Stimulated activated CD4-positive, alpha-beta T cell treated with anti-CD3 and anti-CD28 coated beads, Interleukin-2, amount 100 ng/mL, for 48 hours (primary cell): ENCODE measurements at regions not wholly inside any gene's neighbourhood (a gene's known extent, or its start where the extent isn't known, plus 50 kb on each side); places are given as distances from the start of the nearest gene placed in this dataset.
"Not testable (repeated sequence)": the region's sequence is repeated elsewhere in the genome, so short reads cannot be mapped to it uniquely, and the experiment has no call there.

ENCODE experiments used
- DNase-seq, 2 donors: peaks; one replicate each; pipeline ENCODE4 v3.0.0-alpha.2; 2020

GRCh38 chr21:10410354-10410929 lies 110.9 kb upstream of the TPTE start:
- DNase-seq = not testable (repeated sequence)

DNA sequence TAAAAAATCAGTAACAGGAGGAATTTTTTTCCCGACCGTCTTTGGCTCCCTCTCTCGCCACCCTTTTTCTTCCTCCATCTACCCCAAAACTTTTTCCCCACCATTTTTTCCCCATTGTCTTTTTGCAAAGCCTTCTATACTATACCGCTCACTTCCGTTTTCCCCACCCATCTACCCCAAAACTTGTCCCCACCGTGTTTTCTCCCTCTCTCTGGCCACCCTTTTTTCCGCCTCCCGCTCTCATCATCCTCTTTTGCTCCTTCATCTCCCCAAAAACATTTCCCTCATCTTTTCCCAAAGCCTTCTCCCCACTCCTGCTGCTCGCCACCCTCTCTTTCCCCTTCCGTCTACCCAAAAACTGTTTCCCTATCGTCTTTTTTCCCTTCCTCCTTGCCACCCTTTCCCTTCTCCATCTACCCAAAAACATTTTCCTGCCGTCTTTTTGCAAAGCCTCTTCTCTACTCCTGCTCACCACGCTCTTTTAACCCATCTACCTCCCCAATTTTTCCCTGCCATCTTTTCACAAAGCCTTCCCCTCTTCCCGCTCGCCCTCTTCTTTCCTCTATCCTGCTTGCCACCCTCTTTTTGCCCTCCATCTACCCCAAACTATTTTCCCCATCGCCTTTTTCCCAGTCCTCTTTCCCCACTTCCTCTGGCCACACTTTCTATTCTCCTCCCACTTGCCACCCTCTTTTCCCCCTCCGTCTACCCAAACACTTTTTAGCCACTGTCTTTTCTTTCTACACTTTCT lies 109.4 kb upstream of the TPTE start:
- not testable (repeated sequence) for DNase-seq

GRCh38 chr21:10412928-10413246 lies 108.5 kb upstream of the TPTE start:
- DNase-seq = not testable (repeated sequence)

DNA sequence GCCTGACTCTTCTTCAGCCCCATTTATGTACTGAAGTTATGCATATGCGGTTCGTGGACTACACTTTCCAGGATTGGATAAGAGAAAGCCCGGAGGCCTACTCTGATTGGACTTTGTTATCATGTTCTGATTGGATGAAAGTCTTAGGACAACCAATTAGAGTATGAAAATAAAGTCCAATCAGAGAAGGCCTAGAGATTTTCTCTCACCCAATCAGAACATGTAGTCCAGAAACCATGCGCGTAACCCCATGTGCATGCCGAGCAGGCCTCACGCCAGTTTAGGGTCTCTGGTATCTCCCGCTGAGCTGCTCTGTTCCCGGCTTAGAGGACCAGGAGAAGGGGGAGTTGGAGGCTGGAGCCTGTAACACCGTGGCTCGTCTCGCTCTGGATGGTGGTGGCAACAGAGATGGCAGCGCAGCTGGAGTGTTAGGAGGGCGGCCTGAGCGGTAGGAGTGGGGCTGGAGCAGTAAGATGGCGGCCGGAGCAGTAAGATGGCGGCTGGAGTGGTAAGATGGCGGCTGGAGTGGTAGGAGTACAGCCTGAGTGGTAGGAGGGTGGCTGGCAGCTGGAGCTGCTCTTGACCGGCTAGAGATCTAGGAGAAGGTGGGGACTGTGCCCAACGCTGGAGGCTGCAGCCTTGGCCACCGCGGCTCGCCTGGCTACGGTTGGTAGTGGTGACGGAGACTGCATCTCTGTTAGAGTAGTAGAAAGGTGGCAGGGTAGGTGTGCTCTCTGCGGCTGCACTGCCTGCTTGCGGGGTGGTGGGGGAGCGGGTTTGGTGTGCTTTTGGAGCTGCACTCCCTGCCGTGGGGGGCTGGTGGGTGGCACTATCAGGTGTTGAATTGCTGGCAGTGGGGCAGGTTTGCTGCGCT lies 107.9 kb upstream of the TPTE start:
- not testable (repeated sequence) for DNase-seq

- DNase-seq = not testable (repeated sequence)
These were observed 107.1 kb upstream of the TPTE start for GRCh38 chr21:10414121-10414924.

GRCh38 chr21:10414925-10415254 lies 106.5 kb upstream of the TPTE start:
- DNase-seq = not testable (repeated sequence)

DNA sequence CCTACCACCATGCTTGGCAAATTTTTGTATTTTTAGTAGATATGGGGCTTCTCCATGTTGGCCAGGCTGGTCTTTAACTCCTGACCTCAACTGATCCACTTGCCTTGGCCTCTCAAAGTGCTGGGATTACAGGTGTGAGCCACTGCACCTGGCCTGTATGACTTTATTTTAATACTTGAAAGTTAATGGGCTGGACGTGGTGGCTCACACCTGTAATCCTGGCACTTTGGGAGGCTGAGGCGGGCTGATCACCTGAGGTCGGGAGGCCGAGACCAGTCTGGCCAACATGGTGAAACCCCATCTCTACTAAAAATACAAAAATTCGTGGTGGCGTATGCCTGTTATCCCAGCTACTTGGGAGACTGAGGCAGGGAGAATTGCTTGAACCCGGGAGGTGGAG lies 105.9 kb upstream of the TPTE start:
- not testable (repeated sequence) for DNase-seq

- DNase-seq = not testable (repeated sequence)
These were observed 105.5 kb upstream of the TPTE start for GRCh38 chr21:10415859-10416258.

DNA sequence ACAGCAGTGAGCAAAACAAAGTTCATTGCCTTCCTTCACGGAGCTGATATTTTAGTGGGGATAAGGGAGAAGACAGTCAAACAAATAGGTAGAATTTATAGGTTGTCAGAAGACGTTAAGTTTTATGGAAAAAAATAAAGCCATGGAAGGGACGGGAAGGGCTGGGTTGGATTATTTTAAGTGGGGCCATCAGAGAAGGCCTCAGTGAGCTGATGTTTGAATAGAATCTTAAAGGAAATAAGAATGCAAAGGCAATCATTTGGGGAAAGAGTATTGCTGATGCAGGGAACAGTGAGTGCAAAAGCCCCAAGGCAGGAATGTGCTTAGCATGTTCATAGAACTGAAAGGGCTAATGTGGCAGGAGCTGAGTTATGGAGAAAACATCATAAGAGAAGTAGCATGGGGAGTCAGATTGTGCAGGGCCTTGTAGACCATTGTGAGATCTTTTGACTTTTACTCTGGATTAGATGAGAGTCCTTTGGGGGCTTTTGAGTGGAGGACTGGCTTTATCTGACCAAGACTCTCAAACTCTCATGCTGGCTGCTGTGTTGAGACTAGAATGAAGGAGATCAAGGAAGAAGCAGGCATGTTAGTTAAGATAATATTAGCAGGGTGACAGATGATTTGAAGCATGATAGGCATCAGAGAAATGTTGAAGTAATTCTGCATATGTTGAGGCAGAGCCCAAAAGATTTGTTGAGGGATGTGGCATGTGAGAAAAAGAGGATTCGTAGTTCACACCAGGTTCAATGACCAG lies 104.5 kb upstream of the TPTE start:
- not testable (repeated sequence) for DNase-seq

- not testable (repeated sequence) for DNase-seq
These were observed 103.8 kb upstream of the TPTE start for GRCh38 chr21:10417551-10418002.

- DNase-seq = not testable (repeated sequence)
These were observed 102.9 kb upstream of the TPTE start for GRCh38 chr21:10418250-10419048.

DNA sequence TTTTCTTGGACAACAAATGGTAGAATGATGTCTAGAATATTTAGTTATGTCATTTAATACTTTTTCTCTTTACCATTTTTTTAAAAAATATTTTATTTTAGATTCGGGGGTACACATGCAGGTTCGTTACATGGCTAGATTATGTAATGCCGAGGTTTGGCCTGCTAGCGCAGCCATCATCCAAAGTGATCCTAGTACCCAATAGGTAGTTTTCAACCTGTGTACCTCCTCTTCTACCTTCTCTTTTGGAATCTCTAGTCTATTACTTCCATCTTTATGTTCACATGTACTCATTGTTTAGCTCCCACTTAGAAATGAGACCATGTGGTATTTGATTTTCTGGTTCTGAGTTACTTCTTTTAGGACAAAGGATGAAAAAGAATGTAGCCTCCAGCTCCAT lies 100.2 kb upstream of the TPTE start:
- not testable (repeated sequence) for DNase-seq

DNA sequence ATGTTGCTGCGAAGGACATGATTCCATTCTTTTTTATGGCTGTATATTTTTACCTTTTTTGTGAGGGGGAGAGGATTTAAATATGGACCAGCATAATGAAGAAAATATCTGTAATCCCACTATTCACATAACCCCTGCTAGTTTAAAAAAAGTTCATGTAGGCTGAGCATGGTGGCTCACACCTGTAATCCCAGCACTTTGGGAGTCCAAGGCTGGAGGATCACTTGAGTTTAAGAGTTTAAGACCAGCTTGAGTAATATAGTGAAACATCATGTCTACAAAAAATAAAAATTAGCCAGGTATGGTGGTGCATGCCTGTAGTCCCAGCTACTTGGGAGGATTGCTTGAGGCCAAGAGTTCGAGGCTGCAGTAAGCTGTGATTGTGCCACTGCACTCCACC lies 99.8 kb upstream of the TPTE start:
- DNase-seq = not testable (repeated sequence)

DNA sequence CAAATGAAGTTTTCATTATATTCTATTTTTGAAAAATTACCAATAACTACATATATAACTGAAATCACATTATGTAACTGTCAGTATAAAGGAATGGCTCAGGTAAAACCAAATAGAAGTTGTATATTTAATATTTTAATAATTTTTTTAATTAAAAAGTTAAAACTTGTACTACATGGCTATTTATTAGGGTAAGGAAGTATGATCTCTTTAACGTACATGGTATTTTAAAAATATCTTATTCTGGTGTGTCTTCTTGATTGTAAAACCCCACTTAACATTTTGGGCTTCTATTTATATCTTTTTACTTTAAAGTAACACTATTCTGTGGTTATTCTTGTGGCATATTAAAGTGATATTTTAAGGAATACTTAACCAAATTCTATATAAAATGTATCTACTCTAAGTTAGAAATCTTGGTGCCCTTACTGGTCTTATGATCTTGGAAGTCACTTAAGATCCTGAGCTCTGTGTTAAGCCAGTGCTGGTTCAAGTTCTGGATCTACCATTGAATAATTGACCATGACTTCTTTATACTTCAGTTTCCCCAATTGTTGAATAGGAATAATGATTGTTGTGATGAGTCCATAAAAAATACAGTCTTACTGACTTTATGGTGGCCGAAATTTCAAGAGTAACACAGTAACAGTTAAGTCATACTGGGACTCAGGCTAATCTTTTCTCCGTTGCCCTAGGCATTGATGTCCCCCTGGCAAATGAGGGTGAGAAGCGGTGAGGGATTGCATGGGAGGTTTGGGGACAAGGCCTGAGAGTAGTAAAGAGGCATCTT lies 97.1 kb upstream of the TPTE start:
- DNase-seq = not testable (repeated sequence)

DNA sequence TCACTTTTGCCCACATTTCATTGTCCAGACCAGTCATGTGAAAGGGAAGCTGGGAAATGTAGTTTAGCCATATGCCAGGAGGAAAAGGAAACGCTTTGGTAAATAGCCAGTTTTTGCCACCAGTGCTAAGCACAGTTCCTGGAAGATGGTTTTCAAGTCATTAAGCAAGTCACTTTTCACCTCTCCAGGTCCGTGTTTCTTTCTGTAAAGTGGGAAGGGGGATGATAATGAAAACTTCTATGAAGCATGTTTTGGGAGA lies 96.6 kb upstream of the TPTE start:
- not testable (repeated sequence) for DNase-seq

GRCh38 chr21:10425856-10426255 lies 95.5 kb upstream of the TPTE start:
- DNase-seq = no peak

- not testable (repeated sequence) for DNase-seq
These were observed 94.6 kb upstream of the TPTE start for GRCh38 chr21:10426812-10427211.

DNA sequence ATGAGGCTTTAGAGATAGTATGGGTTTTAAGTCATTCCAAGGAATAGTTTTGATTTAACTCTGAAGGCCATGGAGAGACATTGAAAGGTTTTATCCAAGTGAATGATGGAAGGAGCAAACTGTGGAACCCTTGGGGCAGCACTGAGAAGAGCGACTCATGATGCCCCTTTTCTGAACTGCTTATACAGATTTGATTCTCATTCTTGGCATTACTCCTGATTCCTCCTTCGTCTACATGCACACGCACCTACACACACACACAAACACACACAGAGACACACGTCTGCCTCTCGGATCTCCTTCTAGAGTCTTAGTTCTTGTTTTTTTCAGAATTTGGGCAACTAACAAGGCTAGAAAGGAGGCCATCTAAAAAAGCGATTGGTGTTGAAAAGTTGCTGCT lies 94.1 kb upstream of the TPTE start:
- not testable (repeated sequence) for DNase-seq

DNA sequence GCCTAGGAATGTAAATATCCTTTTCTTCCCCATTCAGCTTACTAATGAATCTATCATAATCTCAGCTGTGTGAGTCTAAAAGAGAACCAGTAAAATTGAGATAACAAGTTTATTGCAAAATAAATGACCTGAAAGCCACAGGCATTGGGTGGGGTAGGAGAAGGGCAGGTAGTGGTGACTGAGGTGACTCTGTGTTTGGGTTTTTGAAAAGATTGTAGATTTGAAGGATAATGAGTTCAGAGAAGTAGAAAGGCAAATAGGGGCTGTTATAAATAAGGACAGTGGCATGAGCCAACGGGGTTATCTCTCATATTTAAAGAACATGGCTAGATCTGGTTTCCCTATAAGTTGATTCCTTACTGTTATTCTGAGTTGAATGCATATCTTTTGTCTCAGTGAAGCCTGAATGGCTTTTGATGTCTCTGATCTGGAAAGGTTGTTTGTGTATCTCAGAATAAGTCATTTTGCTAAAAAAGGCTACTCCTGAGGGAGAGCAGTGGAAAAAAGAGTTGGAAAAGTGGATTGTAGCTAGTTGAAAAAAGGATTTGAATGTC lies 92.3 kb upstream of the TPTE start:
- DNase-seq = not testable (repeated sequence)

DNA sequence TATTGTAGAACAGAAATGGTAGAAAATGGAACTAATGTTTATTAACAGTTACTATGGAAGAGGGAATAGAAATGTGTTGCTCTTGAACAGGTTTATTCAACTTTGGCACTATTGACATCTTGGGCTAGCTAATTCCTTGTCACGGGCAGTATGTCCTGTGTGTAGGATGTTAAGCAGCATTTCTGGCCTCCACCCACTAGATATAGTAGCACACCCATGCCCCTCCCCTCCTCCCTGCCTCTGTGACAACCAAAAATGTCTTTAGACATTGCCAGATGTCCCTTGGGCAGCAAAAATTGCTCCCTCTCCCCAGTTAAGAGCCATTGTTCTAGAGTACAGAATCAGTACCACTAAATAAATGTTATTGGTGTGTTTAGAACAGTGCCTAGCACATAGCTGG lies 91.4 kb upstream of the TPTE start:
- no peak for DNase-seq
